ENCODE measurements at regions not wholly inside any gene's neighbourhood (a gene's known extent, or its start where the extent isn't known, plus 50 kb on each side); places are given as distances from the start of the nearest gene placed in this dataset.

DNA sequence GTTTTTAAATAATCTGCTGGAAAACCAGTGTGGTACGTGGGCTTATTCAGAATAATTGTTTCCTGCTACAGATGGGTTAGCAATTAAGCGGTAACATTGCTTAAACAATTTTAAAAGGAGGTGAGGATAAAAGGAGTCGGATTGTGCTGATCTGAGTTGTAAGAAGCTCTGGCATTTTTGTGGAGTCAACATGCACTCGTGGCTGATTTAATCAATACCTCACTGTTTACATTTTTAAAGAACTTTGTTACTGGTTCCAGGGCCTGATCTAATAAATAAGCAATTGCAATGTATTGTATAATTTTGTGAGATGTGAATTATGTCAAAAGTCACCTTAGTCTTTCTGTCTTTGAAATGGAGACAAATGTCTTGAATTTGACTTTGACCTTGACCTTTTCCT lies 474.0 kb downstream of the SETD4 start (continued):
- TF ChIP-seq, protein P1, sequence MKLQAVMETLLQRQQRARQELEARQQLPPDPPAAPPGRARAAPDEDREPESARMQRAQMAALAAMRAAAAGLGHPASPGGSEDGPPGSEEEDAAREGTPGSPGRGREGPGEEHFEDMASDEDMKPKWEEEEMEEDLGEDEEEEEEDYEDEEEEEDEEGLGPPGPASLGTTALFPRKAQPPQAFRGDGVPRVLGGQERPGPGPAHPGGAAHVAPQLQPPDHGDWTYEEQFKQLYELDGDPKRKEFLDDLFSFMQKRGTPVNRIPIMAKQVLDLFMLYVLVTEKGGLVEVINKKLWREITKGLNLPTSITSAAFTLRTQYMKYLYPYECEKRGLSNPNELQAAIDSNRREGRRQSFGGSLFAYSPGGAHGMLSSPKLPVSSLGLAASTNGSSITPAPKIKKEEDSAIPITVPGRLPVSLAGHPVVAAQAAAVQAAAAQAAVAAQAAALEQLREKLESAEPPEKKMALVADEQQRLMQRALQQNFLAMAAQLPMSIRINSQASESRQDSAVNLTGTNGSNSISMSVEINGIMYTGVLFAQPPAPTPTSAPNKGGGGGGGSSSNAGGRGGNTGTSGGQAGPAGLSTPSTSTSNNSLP (IDR thresholded peaks at IDR 0.05; ENCODE audit: low read depth, low read length): peak; percentile 39; the same call in 1 of the 2 replicates
- TF ChIP-seq ZMYM2 (CRISPR knock-in tag; IDR thresholded peaks at IDR 0.05) (no peak), NFIC (IDR thresholded peaks at IDR 0.05; ENCODE audit: low read length) (peak; percentile 19; the same call in 1 of the 2 replicates), MTF2 (CRISPR knock-in tag; IDR thresholded peaks at IDR 0.05; ENCODE audit: borderline replicate concordance) (no peak), YEATS4 (CRISPR knock-in tag; IDR thresholded peaks at IDR 0.05; ENCODE audit: borderline replicate concordance) (no peak), ONECUT2 (CRISPR knock-in tag; IDR thresholded peaks at IDR 0.05) (peak; percentile 48), KDM5A (IDR thresholded peaks at IDR 0.05; ENCODE audit: borderline replicate concordance, low read length) (no peak), ZFP36L1 (CRISPR knock-in tag; IDR thresholded peaks at IDR 0.05) (no peak), CBFB (CRISPR knock-in tag; IDR thresholded peaks at IDR 0.05) (no peak), ZFX (CRISPR knock-in tag; IDR thresholded peaks at IDR 0.05; ENCODE audit: low read depth) (no peak), ZKSCAN5 (CRISPR knock-in tag; IDR thresholded peaks at IDR 0.05) (peak; percentile 85), SALL1 (CRISPR knock-in tag; IDR thresholded peaks at IDR 0.05) (peak; percentile 21; the same call in 1 of the 2 replicates), TOPORS (CRISPR knock-in tag; IDR thresholded peaks at IDR 0.05) (no peak), ZNF468 (CRISPR knock-in tag; IDR thresholded peaks at IDR 0.05) (no peak), KAT2B (IDR thresholded peaks at IDR 0.05; ENCODE audit: borderline replicate concordance, low read depth, low read length) (peak; percentile 32; the same call in 1 of the 2 replicates), GATAD1 (CRISPR knock-in tag; IDR thresholded peaks at IDR 0.05) (no peak), HNRNPK (IDR thresholded peaks at IDR 0.05; ENCODE audit: low read depth, low read length, poor library complexity, severe bottlenecking) (no peak), BRD4 (CRISPR knock-in tag; IDR thresholded peaks at IDR 0.05) (no peak), FOXA3 (CRISPR knock-in tag; IDR thresholded peaks at IDR 0.05) (peak; percentile 33; the same call in 1 of the 2 replicates), ZNF777 (CRISPR knock-in tag; IDR thresholded peaks at IDR 0.05) (no peak), ATF7-NPFF (CRISPR knock-in tag; IDR thresholded peaks at IDR 0.05; ENCODE audit: low read depth) (no peak)
- TF ChIP-seq, protein P2, sequence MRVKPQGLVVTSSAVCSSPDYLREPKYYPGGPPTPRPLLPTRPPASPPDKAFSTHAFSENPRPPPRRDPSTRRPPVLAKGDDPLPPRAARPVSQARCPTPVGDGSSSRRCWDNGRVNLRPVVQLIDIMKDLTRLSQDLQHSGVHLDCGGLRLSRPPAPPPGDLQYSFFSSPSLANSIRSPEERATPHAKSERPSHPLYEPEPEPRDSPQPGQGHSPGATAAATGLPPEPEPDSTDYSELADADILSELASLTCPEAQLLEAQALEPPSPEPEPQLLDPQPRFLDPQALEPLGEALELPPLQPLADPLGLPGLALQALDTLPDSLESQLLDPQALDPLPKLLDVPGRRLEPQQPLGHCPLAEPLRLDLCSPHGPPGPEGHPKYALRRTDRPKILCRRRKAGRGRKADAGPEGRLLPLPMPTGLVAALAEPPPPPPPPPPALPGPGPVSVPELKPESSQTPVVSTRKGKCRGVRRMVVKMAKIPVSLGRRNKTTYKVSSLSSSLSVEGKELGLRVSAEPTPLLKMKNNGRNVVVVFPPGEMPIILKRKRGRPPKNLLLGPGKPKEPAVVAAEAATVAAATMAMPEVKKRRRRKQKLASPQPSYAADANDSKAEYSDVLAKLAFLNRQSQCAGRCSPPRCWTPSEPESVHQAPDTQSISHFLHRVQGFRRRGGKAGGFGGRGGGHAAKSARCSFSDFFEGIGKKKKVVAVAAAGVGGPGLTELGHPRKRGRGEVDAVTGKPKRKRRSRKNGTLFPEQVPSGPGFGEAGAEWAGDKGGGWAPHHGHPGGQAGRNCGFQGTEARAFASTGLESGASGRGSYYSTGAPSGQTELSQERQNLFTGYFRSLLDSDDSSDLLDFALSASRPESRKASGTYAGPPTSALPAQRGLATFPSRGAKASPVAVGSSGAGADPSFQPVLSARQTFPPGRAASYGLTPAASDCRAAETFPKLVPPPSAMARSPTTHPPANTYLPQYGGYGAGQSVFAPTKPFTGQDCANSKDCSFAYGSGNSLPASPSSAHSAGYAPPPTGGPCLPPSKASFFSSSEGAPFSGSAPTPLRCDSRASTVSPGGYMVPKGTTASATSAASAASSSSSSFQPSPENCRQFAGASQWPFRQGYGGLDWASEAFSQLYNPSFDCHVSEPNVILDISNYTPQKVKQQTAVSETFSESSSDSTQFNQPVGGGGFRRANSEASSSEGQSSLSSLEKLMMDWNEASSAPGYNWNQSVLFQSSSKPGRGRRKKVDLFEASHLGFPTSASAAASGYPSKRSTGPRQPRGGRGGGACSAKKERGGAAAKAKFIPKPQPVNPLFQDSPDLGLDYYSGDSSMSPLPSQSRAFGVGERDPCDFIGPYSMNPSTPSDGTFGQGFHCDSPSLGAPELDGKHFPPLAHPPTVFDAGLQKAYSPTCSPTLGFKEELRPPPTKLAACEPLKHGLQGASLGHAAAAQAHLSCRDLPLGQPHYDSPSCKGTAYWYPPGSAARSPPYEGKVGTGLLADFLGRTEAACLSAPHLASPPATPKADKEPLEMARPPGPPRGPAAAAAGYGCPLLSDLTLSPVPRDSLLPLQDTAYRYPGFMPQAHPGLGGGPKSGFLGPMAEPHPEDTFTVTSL (CRISPR knock-in tag; IDR thresholded peaks at IDR 0.05; ENCODE audit: borderline replicate concordance): peak; percentile 23; the same call in 1 of the 2 replicates
- TF ChIP-seq, protein P3, sequence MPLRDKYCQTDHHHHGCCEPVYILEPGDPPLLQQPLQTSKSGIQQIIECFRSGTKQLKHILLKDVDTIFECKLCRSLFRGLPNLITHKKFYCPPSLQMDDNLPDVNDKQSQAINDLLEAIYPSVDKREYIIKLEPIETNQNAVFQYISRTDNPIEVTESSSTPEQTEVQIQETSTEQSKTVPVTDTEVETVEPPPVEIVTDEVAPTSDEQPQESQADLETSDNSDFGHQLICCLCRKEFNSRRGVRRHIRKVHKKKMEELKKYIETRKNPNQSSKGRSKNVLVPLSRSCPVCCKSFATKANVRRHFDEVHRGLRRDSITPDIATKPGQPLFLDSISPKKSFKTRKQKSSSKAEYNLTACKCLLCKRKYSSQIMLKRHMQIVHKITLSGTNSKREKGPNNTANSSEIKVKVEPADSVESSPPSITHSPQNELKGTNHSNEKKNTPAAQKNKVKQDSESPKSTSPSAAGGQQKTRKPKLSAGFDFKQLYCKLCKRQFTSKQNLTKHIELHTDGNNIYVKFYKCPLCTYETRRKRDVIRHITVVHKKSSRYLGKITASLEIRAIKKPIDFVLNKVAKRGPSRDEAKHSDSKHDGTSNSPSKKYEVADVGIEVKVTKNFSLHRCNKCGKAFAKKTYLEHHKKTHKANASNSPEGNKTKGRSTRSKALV (CRISPR knock-in tag; IDR thresholded peaks at IDR 0.05): no peak

All from HepG2 (cell line).